Endothelial cell (in vitro differentiated cells): ENCODE measurements at regions not wholly inside any gene's neighbourhood (a gene's known extent, or its start where the extent isn't known, plus 50 kb on each side); places are given as distances from the start of the nearest gene placed in this dataset.

Experiments
- DNase-seq: peaks from one replicate; pipeline ENCODE4 v3.0.0; 2021; ENCODE audit warnings: low spot score
- H3K27ac Mint-ChIP-seq: one replicate; pipeline ENCODE4 v1.8.0; 2021; ENCODE audit warnings: mixed read lengths, inconsistent platforms; ENCODE audit not compliant: unreplicated experiment
- H3K27me3 Mint-ChIP-seq: one replicate; pipeline ENCODE4 v1.8.0; 2021; ENCODE audit warnings: mild to moderate bottlenecking, moderate library complexity, mixed read lengths, inconsistent platforms; ENCODE audit not compliant: unreplicated experiment
- H3K36me3 Mint-ChIP-seq: one replicate; pipeline ENCODE4 v1.8.0; 2021; ENCODE audit warnings: mild to moderate bottlenecking, low read depth, mixed read lengths, inconsistent platforms; ENCODE audit not compliant: unreplicated experiment
- H3K4me1 Mint-ChIP-seq: one replicate; pipeline ENCODE4 v1.8.0; 2021; ENCODE audit warnings: mild to moderate bottlenecking, mixed read lengths, inconsistent platforms; ENCODE audit not compliant: unreplicated experiment
- H3K4me3 Mint-ChIP-seq: one replicate; pipeline ENCODE4 v1.8.0; 2021; ENCODE audit warnings: mild to moderate bottlenecking, mixed read lengths, inconsistent platforms; ENCODE audit not compliant: unreplicated experiment
- H3K9me3 Mint-ChIP-seq: one replicate; pipeline ENCODE4 v1.8.0; 2021; ENCODE audit warnings: mixed read lengths, inconsistent platforms; ENCODE audit not compliant: unreplicated experiment
- TF ChIP-seq, protein P1 (sequence below): fragments of 200-600 bp; sonication (generic); IDR thresholded peaks from one replicate; pipeline ENCODE4 v1.5.0; 2021; ENCODE audit warnings: antibody characterized with exemption; ENCODE audit not compliant: unreplicated experiment

GRCh38 chr13:67996101-67996500 lies 766.0 kb upstream of the PCDH9 start:
- Mint-ChIP-seq H3K9me3 (no peaks in the 10 kb centered on the region), H3K27me3 (no peaks in the 10 kb centered on the region), H3K27ac (no peak overlapping the region), H3K36me3 (no peaks in the 10 kb centered on the region), H3K4me1 (peaks cover 3% of the 10 kb centered on the region), H3K4me3 (no peak overlapping the region)
- DNase-seq: no peak
- TF ChIP-seq, protein P1, sequence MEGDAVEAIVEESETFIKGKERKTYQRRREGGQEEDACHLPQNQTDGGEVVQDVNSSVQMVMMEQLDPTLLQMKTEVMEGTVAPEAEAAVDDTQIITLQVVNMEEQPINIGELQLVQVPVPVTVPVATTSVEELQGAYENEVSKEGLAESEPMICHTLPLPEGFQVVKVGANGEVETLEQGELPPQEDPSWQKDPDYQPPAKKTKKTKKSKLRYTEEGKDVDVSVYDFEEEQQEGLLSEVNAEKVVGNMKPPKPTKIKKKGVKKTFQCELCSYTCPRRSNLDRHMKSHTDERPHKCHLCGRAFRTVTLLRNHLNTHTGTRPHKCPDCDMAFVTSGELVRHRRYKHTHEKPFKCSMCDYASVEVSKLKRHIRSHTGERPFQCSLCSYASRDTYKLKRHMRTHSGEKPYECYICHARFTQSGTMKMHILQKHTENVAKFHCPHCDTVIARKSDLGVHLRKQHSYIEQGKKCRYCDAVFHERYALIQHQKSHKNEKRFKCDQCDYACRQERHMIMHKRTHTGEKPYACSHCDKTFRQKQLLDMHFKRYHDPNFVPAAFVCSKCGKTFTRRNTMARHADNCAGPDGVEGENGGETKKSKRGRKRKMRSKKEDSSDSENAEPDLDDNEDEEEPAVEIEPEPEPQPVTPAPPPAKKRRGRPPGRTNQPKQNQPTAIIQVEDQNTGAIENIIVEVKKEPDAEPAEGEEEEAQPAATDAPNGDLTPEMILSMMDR: no peak

DNA sequence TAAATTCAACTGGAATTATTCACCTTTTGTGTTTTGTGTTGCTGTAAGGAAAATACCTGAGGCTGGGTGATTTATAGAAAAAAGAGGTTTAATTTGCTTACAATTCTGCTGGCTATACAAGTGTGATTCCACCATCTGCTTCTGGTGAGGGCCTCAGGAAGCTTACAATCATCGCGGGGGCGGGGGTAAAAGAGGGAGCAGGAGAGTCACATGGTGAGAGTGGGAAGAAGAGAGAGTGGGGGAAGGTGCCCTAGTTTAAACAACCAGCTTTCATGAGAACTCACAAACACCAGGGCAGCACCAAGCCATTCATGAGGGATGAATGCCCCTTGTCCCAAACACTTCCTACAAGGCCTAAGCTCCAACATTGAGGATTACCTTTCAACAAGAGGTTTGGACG lies 760.7 kb upstream of the PCDH9 start:
- Mint-ChIP-seq H3K27me3 (no peaks in the 10 kb centered on the region), H3K4me1 (peaks cover 3% of the 10 kb centered on the region), H3K4me3 (no peak overlapping the region), H3K27ac (no peak overlapping the region), H3K36me3 (no peaks in the 10 kb centered on the region), H3K9me3 (no peaks in the 10 kb centered on the region)
- TF ChIP-seq, protein P1: no peak
- DNase-seq: no peak

- TF ChIP-seq, protein P1: no peak
- no peaks in the 10 kb centered on the region for H3K9me3 Mint-ChIP-seq
- H3K36me3 Mint-ChIP-seq: no peaks in the 10 kb centered on the region
- no peak for DNase-seq
- no peak overlapping the region for H3K27ac Mint-ChIP-seq
- no peak overlapping the region for H3K4me3 Mint-ChIP-seq
- H3K27me3 Mint-ChIP-seq: no peaks in the 10 kb centered on the region
- no peaks in the 10 kb centered on the region for H3K4me1 Mint-ChIP-seq
Measured at GRCh38 chr13:67986234-67986633, 756.1 kb upstream of the PCDH9 start.

DNA sequence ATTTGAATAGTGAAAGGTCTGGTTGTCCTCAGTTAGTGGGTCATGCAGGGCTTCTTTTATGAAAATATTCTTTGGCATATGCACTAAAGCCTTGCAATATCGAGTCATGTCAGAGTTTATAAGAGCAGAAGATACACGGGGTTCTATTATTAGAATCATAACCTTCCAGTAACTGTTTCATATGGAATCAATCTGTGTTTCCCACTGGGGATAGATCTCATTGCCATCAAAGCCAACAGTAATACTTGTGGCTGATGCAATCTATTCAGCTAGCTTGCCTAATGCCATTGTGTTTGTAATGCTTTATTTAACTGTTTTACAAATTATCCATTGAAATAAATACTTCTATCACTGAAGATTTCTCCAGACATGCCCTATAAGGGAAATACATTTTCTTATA lies 746.9 kb upstream of the PCDH9 start:
- H3K36me3 Mint-ChIP-seq: no peaks in the 10 kb centered on the region
- TF ChIP-seq, protein P1: no peak
- no peaks in the 10 kb centered on the region for H3K27me3 Mint-ChIP-seq
- H3K27ac Mint-ChIP-seq: no peak overlapping the region
- H3K9me3 Mint-ChIP-seq: no peaks in the 10 kb centered on the region
- no peak for DNase-seq
- H3K4me3 Mint-ChIP-seq: no peak overlapping the region
- H3K4me1 Mint-ChIP-seq: no peaks in the 10 kb centered on the region

DNA sequence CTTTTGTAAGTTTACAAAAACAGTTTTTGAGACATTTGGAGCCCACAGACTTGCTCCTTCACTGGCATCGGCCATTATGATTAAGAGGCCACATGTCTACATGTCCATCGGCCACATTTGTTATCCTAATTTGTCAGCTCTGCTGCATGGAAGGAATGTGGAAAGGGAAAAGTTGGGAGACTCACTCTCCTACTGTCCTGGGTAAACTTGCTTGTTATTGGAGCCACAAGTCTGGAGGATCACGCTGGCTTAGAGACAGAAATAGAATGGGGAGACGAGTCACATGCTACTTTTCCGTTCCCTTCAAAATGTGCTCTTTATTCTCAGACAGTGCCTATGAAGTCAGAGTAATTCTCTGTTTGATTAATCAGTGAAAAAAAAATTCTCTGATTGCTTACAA lies 741.2 kb upstream of the PCDH9 start:
- peaks cover 2% of the 10 kb centered on the region for H3K4me1 Mint-ChIP-seq
- no peaks in the 10 kb centered on the region for H3K27me3 Mint-ChIP-seq
- no peaks in the 10 kb centered on the region for H3K9me3 Mint-ChIP-seq
- TF ChIP-seq, protein P1: no peak
- H3K27ac Mint-ChIP-seq: no peak overlapping the region
- DNase-seq: no peak
- H3K36me3 Mint-ChIP-seq: no peaks in the 10 kb centered on the region
- H3K4me3 Mint-ChIP-seq: no peak overlapping the region
